ENCODE measurements at regions not wholly inside any gene's neighbourhood (a gene's known extent, or its start where the extent isn't known, plus 50 kb on each side); places are given as distances from the start of the nearest gene placed in this dataset.

DNA sequence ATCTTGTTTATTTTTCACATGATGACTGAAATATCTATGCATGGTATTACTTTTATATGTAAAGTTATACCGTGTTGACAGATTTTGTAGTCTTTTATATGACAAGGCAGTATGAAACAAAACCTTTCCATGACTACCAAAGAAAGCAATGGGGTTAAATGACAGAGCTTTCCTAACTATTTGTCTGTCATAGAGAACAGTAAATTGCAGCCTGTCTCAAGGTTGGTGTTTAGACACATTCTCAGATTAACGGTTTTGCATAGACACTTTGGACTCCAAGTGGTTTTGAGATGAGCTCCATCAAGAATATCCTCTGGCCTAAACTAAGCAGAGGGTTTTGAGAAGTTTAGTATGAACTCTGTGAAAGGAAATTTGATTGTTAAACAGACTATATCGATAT, 180.7 kb upstream of the TENM3 start:
- DNase-seq (ENCODE audit: low read depth in 3 of 3, low spot score in 1 of 3), result no peak

DNA sequence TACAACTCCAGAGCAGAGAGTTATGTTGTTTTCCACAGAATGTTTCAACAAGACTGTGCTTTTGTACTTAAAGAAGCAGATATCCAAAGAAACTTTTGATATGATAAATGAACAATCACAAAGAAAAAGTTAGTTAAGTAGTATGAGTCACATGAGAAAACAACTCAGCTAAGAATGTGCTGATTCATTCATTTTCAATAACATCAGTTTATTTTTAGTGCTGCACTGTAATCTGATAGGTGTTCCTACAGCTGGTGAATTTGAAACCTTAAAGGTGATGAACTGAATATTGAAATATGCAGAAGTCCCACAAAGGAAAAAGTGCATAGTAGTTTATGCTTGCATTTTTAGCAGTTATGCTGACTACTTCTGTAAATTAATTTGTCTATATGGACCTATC, 180.3 kb upstream of the TENM3 start:
- no peak for DNase-seq (ENCODE audit: low read depth in 3 of 3, low spot score in 1 of 3)

- DNase-seq (ENCODE audit: low read depth in 3 of 3, low spot score in 1 of 3), result no peak
Measured at GRCh38 chr4:182063651-182064050, 179.6 kb upstream of the TENM3 start.

DNA sequence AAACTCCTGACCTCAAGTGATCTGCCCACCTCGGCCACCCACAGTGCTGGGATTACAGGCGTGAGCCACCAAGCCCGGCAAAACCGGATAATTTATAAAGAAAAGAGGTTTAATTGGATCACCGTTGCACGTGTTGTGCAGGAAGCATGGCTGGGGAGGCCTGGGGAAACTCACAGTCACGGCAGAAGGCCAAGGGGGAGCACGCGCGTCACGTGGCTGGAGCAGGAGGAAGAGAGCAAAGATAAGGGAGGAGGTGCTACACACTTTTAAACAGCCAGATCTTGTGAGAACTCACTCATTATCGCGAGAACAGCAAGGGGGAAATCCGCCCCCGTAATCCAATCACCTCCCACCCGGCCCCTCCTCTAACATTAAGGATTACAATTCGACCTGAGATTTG, 177.9 kb upstream of the TENM3 start:
- DNase-seq (ENCODE audit: low read depth in 3 of 3, low spot score in 1 of 3), result no peak

GRCh38 chr4:182066037-182066436, 177.2 kb upstream of the TENM3 start:
- no peak for DNase-seq (ENCODE audit: low read depth in 3 of 3, low spot score in 1 of 3)

DNA sequence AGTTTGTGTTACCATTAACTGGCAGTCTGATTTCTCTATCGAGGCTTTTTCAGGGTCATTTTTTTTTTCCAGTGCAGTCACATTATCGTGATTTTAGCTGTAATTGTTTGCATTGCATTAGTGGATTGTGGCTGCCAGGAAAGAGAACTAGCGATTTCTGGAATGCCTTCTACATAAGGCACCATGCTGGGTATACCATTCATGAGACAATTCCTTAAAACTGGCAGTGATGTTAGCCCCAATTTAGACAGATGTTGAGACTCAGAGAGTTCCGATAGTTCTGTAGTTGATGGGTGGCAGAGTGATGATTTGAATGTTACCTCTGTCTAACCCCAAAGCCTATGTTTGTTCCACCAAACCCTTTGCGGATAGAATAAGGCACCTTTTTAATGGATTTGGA, 175.4 kb upstream of the TENM3 start:
- no peak for DNase-seq (ENCODE audit: low read depth in 3 of 3, low spot score in 1 of 3)

- no peak for DNase-seq (ENCODE audit: low read depth in 3 of 3, low spot score in 1 of 3)
Measured at GRCh38 chr4:182068920-182069319, 174.3 kb upstream of the TENM3 start.

GRCh38 chr4:182073278-182073677, 169.9 kb upstream of the TENM3 start:
- no peak for DNase-seq (ENCODE audit: low read depth in 3 of 3, low spot score in 1 of 3)

DNA sequence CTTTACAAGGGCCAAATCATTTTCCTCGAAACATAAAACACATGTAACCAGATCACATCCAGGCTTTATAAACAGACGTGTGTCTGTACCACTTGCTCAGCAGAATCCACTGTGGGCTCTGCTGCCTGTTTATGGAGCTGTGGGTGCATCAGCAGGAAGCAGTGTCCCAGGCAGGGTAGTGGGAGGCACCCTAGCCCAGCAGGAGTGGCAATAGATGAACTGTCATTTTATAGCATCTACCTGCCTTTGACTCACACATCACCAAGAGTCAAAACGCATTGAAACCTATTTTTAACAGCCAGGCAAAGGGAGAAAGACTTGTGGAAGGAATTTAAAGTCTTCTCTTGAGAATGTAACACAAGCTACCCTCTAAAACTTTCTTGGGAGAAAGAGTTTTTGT, 169.1 kb upstream of the TENM3 start:
- DNase-seq (ENCODE audit: low read depth in 3 of 3, low spot score in 1 of 3), result no peak

GRCh38 chr4:182074810-182075209, 168.4 kb upstream of the TENM3 start:
- DNase-seq (ENCODE audit: low read depth in 3 of 3, low spot score in 1 of 3), result no peak

DNA sequence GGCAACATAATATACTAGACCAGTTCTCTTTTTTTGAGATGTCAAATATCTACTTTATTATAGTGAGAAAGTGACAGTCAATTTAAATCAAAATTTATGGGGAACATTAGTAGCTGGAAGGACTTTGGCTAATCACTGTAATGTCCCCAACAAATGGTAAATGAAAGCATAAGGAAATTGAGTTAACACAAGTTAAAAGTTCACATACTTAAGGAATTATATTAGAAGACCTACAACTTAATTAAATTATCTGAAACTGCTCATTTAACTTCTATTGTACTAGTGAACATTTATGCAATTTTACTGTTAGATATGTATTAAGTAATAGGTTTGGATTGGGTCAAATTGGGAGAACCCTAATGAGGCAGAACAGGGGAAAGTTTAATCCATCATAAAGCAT, 160.3 kb upstream of the TENM3 start:
- no peak for DNase-seq (ENCODE audit: low read depth in 3 of 3, low spot score in 1 of 3)

DNA sequence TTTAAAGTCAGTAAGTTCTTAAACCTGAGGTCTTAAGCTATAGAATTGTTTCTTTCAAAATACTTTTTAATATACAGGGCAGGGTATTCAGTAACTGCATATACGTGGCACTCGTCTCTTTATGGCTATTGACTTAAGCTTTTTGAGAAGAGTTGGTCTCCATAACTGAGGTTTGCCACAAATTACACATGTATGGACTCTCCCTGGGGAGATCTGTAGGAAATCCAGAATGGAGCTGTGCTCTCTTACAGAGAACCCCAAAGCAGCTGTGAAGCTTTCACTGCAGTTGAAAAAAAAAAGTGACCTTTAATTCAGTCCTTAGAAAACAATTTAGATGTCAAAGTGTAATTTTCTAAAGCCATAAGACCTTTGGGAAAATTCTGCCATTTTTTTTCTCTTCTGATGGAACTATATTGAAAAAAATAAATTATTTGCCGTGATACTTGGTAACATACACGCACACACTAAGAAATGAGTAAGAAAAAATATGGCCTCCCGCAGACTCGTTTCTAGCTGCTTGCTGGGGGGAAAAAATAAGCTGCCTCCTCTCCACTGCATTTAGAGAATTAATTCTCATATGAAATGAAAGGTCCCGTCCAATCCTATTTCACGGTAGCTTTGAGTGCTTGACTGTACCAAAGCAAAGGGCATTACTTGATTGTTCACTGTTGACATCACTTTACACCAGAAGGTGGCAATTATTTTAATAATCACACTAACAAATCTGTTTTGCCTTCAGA, 159.4 kb upstream of the TENM3 start:
- DNase-seq (ENCODE audit: low read depth in 3 of 3, low spot score in 1 of 3), result no peak

DNA sequence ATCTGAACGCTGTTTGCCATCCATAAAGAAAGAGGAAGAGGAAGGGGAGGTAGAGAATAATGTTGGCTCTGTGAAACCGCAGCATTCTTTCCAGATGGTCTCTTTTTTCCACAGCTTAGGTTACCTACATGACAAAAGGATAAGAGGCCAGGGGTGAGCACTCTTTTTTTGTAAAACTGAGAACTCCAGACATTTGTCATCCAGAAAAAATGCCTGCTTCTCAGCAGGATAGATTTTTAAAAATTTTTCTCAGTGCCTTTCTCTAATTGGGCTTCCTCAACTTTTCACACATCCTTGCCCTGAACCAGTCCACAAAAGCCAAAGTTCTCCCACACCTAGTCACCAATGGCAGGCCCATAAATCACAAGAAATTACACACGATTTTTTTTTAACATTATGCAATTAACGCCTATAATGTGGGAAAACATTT, 158.1 kb upstream of the TENM3 start:
- no peak for DNase-seq (ENCODE audit: low read depth in 3 of 3, low spot score in 1 of 3)

GRCh38 chr4:182089326-182089725, 153.9 kb upstream of the TENM3 start:
- no peak for DNase-seq (ENCODE audit: low read depth in 3 of 3, low spot score in 1 of 3)

GRCh38 chr4:182090186-182090585, 153.0 kb upstream of the TENM3 start:
- no peak for DNase-seq (ENCODE audit: low read depth in 3 of 3, low spot score in 1 of 3)

DNA sequence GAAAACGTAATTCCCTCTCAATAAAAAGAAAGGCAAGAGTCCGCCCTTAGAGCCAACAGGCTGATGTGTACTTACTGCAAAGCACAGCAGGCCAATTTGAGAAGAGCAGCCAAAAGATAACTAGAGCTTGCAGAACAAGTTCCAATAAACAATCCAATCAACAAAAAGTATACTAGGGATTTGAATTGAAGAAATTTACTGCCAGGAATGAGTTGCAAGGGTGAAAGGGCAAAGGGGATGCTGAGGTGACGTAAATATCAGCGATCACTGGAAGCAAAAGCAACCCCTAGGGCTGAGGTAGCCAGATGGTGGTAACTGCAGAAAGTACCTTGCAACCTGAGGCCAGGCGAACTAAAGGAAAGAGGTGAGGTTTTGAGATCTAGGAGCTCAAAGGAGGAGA, 152.1 kb upstream of the TENM3 start:
- DNase-seq (ENCODE audit: low read depth in 3 of 3, low spot score in 1 of 3), result no peak

DNA sequence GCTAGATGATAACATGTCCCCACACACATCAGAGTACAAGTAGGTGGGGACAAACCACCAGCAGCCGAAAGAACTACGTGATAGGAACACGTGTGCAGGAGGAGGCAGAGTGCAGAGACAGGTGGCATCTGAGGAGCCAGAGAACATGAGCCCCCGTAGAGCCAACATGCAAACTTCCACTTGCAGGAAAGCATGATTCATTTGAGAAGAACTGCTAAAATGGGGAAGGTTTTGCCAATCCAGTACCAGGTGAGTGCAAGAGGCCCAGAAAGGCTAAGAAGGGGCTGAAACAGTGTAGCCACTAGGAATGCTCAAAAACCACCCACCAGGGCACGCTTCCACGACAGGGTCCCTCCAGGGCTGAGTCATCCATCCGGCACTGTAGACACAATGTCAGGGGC, 149.8 kb upstream of the TENM3 start:
- DNase-seq (ENCODE audit: low read depth in 3 of 3, low spot score in 1 of 3), result no peak

DNA sequence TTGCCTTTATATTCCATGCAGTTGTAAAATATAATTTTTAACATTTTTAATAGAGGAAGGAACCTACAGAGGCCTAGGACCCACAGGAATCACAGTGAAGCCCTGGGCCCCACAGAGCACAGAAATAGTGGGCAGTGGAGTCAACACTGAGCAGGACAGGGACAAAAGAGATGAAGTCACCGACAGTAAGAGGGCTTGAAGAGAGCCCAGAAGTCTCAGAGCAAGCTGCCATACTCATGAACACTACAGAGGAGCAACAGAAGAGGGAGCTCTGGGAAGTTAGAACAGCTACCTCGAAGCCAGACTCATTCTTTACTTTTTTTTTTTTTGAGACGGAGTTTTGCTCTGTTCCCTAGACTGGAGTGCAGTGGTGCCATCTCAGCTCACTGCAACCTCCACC, 149.3 kb upstream of the TENM3 start:
- DNase-seq (ENCODE audit: low read depth in 3 of 3, low spot score in 1 of 3), result no peak

DNA sequence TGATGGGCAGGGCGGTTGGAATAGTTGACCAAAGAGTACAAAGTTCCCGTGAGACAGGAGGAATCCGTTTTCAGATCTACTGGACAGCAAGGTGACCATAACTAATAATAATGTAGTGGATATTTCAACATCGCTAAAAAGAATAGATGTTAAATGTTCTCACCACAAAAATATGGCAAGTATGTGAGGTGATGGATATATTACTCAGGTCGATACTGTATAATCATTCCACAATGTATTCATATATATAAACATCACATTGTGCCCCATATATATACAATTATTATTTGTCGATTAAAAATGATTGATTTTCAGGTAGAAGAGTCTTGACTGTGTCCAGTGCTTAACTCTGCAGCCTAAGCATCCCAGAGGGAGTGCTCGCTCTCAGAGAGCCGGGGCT, 141.6 kb upstream of the TENM3 start:
- DNase-seq (ENCODE audit: low read depth in 3 of 3, low spot score in 1 of 3), result no peak

GRCh38 chr4:182102576-182102975, 140.6 kb upstream of the TENM3 start:
- no peak for DNase-seq (ENCODE audit: low read depth in 3 of 3, low spot score in 1 of 3)

- no peak for DNase-seq (ENCODE audit: low read depth in 3 of 3, low spot score in 1 of 3)
Measured at GRCh38 chr4:182103614-182104319, 139.4 kb upstream of the TENM3 start.

DNA sequence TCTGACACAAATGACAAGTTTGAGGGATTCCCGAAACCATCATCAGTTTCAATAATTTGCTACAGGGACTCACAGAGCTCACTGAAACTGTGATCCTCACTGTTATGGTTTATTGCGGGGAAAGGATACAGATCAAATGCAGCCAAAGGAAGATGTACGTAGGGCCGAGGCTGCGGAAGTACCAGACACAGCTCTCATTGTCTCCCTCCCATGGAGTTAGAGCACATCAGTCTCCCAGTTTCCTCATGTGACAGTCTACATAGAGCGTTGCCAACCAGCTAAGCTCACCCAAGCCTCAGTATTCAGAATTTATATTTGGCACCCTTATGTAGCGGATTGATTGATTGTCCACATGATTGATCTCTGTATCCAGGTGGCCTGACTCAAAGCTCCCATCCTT, 137.8 kb upstream of the TENM3 start:
- no peak for DNase-seq (ENCODE audit: low read depth in 3 of 3, low spot score in 1 of 3)

- no peak for DNase-seq (ENCODE audit: low read depth in 3 of 3, low spot score in 1 of 3)
Measured at GRCh38 chr4:182107931-182108330, 135.3 kb upstream of the TENM3 start.
